GM18517 (cell line): ENCODE measurements at regions not wholly inside any gene's neighbourhood (a gene's known extent, or its start where the extent isn't known, plus 50 kb on each side); places are given as distances from the start of the nearest gene placed in this dataset.

Experiments
- ATAC-seq: cut with Tn5 transposase; IDR thresholded peaks from one replicate; pipeline ENCODE4 v1.9.1; 2021; ENCODE audit warnings: mild to moderate bottlenecking, moderate library complexity; ENCODE audit not compliant: unreplicated experiment

- ATAC-seq, result no peak
These were observed 151.1 kb downstream of the DMRT2 start for GRCh38 chr9:1201262-1201661.

- ATAC-seq, result no peak
These were observed 151.7 kb downstream of the DMRT2 start for GRCh38 chr9:1201901-1202300.

GRCh38 chr9:1202512-1203280 lies 152.5 kb downstream of the DMRT2 start:
- no peak for ATAC-seq

- ATAC-seq, result no peak
These were observed 157.5 kb downstream of the DMRT2 start for GRCh38 chr9:1207686-1208085.

- ATAC-seq, result no peak
These were observed 158.0 kb downstream of the DMRT2 start for GRCh38 chr9:1208157-1208556.

- ATAC-seq, result no peak
These were observed 160.8 kb downstream of the DMRT2 start for GRCh38 chr9:1210954-1211353.

GRCh38 chr9:1216532-1216931 lies 166.4 kb downstream of the DMRT2 start:
- ATAC-seq, result no peak

GRCh38 chr9:1217076-1217475 lies 166.9 kb downstream of the DMRT2 start:
- ATAC-seq, result no peak

- no peak for ATAC-seq
These were observed 169.1 kb downstream of the DMRT2 start for GRCh38 chr9:1219284-1219683.

- no peak for ATAC-seq
These were observed 171.1 kb downstream of the DMRT2 start for GRCh38 chr9:1221298-1221697.

- no peak for ATAC-seq
These were observed 172.4 kb downstream of the DMRT2 start for GRCh38 chr9:1222511-1222910.

GRCh38 chr9:1231998-1232919 lies 182.1 kb downstream of the DMRT2 start:
- ATAC-seq, result peak; percentile 83

- no peak for ATAC-seq
These were observed 183.4 kb downstream of the DMRT2 start for GRCh38 chr9:1233568-1233967.

- ATAC-seq, result no peak
These were observed 185.5 kb downstream of the DMRT2 start for GRCh38 chr9:1235650-1236049.

GRCh38 chr9:1236061-1236460 lies 185.9 kb downstream of the DMRT2 start:
- no peak for ATAC-seq

GRCh38 chr9:1238407-1238806 lies 188.2 kb downstream of the DMRT2 start:
- no peak for ATAC-seq

GRCh38 chr9:1248743-1249142 lies 198.6 kb downstream of the DMRT2 start:
- ATAC-seq, result no peak

- ATAC-seq, result no peak
These were observed 203.2 kb downstream of the DMRT2 start for GRCh38 chr9:1253064-1253979.

GRCh38 chr9:1254071-1254470 lies 203.9 kb downstream of the DMRT2 start:
- ATAC-seq, result no peak

GRCh38 chr9:1256178-1256577 lies 206.0 kb downstream of the DMRT2 start:
- no peak for ATAC-seq

- no peak for ATAC-seq
These were observed 211.1 kb downstream of the DMRT2 start for GRCh38 chr9:1261266-1261665.
